HG03342 (cell line): ENCODE measurements at regions not wholly inside any gene's neighbourhood (a gene's known extent, or its start where the extent isn't known, plus 50 kb on each side); places are given as distances from the start of the nearest gene placed in this dataset.

ENCODE experiments used
- ATAC-seq: cut with Tn5 transposase; IDR thresholded peaks from one replicate; pipeline ENCODE4 v1.9.1; 2021; ENCODE audit warnings: mild to moderate bottlenecking, moderate library complexity; ENCODE audit not compliant: unreplicated experiment

GRCh38 chr2:204177251-204177976, 240.9 kb downstream of the ICOS start:
- peak; percentile 29 for ATAC-seq

GRCh38 chr2:204177977-204178522, 241.5 kb downstream of the ICOS start:
- peak; percentile 85 for ATAC-seq

- no peak for ATAC-seq
Measured at GRCh38 chr2:204180649-204181048, 244.1 kb downstream of the ICOS start.

GRCh38 chr2:204183608-204184007, 247.0 kb downstream of the ICOS start:
- ATAC-seq: no peak

- no peak for ATAC-seq
Measured at GRCh38 chr2:204184226-204184625, 247.7 kb downstream of the ICOS start.

- peak; percentile 71 for ATAC-seq
Measured at GRCh38 chr2:204187229-204188083, 250.9 kb downstream of the ICOS start.

- no peak for ATAC-seq
Measured at GRCh38 chr2:204191574-204191973, 255.0 kb downstream of the ICOS start.

- ATAC-seq: no peak
Measured at GRCh38 chr2:204195498-204195897, 258.9 kb downstream of the ICOS start.

GRCh38 chr2:204197336-204198005, 260.9 kb downstream of the ICOS start:
- ATAC-seq: no peak

GRCh38 chr2:204199357-204199756, 262.8 kb downstream of the ICOS start:
- no peak for ATAC-seq

GRCh38 chr2:204201507-204201906, 264.9 kb downstream of the ICOS start:
- ATAC-seq: no peak

- ATAC-seq: no peak
Measured at GRCh38 chr2:204202253-204202652, 265.7 kb downstream of the ICOS start.

- no peak for ATAC-seq
Measured at GRCh38 chr2:204203704-204204103, 267.1 kb downstream of the ICOS start.

GRCh38 chr2:204205082-204205481, 268.5 kb downstream of the ICOS start:
- ATAC-seq: no peak

GRCh38 chr2:204205538-204205937, 269.0 kb downstream of the ICOS start:
- ATAC-seq: no peak

GRCh38 chr2:204207866-204208265, 271.3 kb downstream of the ICOS start:
- no peak for ATAC-seq

- no peak for ATAC-seq
Measured at GRCh38 chr2:204213588-204213987, 277.0 kb downstream of the ICOS start.

- ATAC-seq: no peak
Measured at GRCh38 chr2:204218040-204218439, 281.5 kb downstream of the ICOS start.

GRCh38 chr2:204219196-204219595, 282.6 kb downstream of the ICOS start:
- no peak for ATAC-seq

GRCh38 chr2:204220896-204221295, 284.3 kb downstream of the ICOS start:
- no peak for ATAC-seq

- ATAC-seq: no peak
Measured at GRCh38 chr2:204223046-204223445, 286.5 kb downstream of the ICOS start.
